HEK293T (cell line): ENCODE measurements at regions not wholly inside any gene's neighbourhood (a gene's known extent, or its start where the extent isn't known, plus 50 kb on each side); places are given as distances from the start of the nearest gene placed in this dataset.

Experiments used
- BHLHE40 ChIP-seq: fragments of 450-650 bp; IDR thresholded peaks from 2 replicates; pipeline ENCODE4 v1.6.1; 2016; ENCODE audit warnings: mild to moderate bottlenecking, moderate library complexity, borderline replicate concordance
- LEF1 ChIP-seq: fragments of 450-650 bp; IDR thresholded peaks from 2 replicates; pipeline ENCODE4 v1.6.1; 2017; ENCODE audit warnings: mild to moderate bottlenecking, borderline replicate concordance
- ZNF384 ChIP-seq: fragments of 450-650 bp; IDR thresholded peaks from 2 replicates; pipeline ENCODE4 v1.6.1; 2016

DNA sequence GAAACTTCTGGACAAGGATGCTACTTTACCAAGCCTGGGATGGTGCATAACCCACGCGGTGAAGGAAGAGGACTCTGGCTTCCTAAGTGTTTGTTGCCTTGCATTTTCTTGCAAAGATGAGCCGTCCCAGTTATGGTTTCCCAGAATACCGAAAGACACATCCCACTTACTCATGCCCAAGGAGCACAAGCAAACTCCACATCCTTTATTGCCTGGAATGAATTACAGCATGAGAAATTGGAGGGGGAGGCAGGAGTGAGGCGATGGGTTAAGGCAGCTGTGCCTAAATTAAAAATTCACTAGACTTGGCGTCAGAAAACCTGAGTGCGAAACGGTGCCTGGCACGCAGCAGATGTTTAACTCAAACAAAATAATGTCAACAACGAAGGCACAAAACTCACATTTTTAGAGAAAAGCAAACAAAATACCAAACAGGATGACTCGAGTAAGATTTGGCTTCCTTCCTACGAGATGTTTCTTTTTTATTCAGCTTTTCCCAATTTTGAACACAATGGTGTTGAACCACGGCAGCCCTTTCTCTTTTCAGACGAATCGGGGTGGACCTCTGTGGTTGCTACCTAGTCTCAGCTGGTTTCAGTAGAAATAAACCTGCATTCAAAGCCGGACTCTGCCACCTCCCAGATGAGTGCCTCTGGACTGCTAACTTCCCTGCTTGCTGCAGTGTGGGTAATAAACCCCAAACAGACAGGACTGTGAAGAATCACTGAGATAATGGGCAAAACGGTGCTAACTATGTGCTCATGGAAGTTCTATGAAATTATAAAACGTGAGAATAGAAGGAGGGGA is 100.3 kb upstream of the NCK2 start:
- TF ChIP-seq BHLHE40, result no peak
- TF ChIP-seq ZNF384, result no peak
- TF ChIP-seq LEF1, result no peak
